AG09309 (cell line): ENCODE measurements at regions not wholly inside any gene's neighbourhood (a gene's known extent, or its start where the extent isn't known, plus 50 kb on each side); places are given as distances from the start of the nearest gene placed in this dataset.

ENCODE experiments used
- DNase-seq: peaks from one replicate; pipeline ENCODE4 v3.0.0-alpha.2; 2010; ENCODE audit warnings: low read depth
- H3K4me3 ChIP-seq: 2 replicates; pipeline ENCODE4 v1.5.1; 2011; ENCODE audit warnings: mild to moderate bottlenecking, low read depth, low read length, moderate library complexity; ENCODE audit not compliant: control insufficient read depth
- CTCF ChIP-seq: IDR thresholded peaks from 2 replicates; pipeline ENCODE4 v1.5.1; 2011; ENCODE audit warnings: mild to moderate bottlenecking, low read depth, low read length, inconsistent platforms; ENCODE audit not compliant: insufficient read depth, control insufficient read depth; ENCODE audit errors: missing control alignments

- DNase-seq: no peak
- H3K4me3 ChIP-seq: no peak overlapping the region
- no peak for TF ChIP-seq CTCF
Measured at GRCh38 chr3:182570946-182571594, 222.2 kb upstream of the ATP11B start.

GRCh38 chr3:182575941-182576340 is 217.4 kb upstream of the ATP11B start:
- no peak overlapping the region for H3K4me3 ChIP-seq
- no peak for TF ChIP-seq CTCF
- no peak for DNase-seq

- no peak for DNase-seq
- no peak overlapping the region for H3K4me3 ChIP-seq
- no peak for TF ChIP-seq CTCF
Measured at GRCh38 chr3:182583545-182583944, 209.8 kb upstream of the ATP11B start.

GRCh38 chr3:182585532-182586150 is 207.7 kb upstream of the ATP11B start:
- TF ChIP-seq CTCF: no peak
- no peak overlapping the region for H3K4me3 ChIP-seq
- DNase-seq: no peak

GRCh38 chr3:182592747-182593146 is 200.6 kb upstream of the ATP11B start:
- TF ChIP-seq CTCF: no peak
- H3K4me3 ChIP-seq: no peak overlapping the region
- no peak for DNase-seq

GRCh38 chr3:182596676-182597410 is 196.5 kb upstream of the ATP11B start:
- H3K4me3 ChIP-seq: no peak overlapping the region
- no peak for DNase-seq
- TF ChIP-seq CTCF: no peak
